ENCODE measurements at regions not wholly inside any gene's neighbourhood (a gene's known extent, or its start where the extent isn't known, plus 50 kb on each side); places are given as distances from the start of the nearest gene placed in this dataset.

DNA sequence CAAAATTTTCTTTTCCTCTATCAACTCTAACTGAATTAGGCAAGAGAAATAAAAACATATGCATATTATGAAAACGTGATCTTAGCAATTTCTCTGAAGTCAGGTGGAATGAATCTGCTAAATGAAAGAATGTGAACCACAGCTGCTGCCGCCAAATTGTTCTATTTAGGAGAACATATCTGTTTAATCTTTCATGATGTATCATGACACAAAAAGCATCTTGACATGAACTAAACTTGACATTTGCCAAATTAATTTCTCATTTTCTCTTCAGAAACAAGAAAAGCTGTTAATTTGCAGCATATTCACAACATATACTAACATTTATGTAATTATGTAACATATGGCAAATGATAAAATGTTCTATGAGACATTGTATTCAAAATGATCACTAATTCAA is 1237.9 kb downstream of the TECRL start:
- Histone ChIP-seq H3K4me3 (no peak overlapping the region), H3K9me3 (no peaks in the 10 kb centered on the region), H3K4me1 (no peaks in the 10 kb centered on the region), H3K27me3 (no peaks in the 10 kb centered on the region), H3K27ac (no peak overlapping the region), H3K36me3 (no peaks in the 10 kb centered on the region)
- TF ChIP-seq POLR2AphosphoS5 (IDR thresholded peaks at IDR 0.05; ENCODE audit: insufficient read depth in 1 of 2, low read depth in 1 of 2): no peak
- TF ChIP-seq, protein P1, sequence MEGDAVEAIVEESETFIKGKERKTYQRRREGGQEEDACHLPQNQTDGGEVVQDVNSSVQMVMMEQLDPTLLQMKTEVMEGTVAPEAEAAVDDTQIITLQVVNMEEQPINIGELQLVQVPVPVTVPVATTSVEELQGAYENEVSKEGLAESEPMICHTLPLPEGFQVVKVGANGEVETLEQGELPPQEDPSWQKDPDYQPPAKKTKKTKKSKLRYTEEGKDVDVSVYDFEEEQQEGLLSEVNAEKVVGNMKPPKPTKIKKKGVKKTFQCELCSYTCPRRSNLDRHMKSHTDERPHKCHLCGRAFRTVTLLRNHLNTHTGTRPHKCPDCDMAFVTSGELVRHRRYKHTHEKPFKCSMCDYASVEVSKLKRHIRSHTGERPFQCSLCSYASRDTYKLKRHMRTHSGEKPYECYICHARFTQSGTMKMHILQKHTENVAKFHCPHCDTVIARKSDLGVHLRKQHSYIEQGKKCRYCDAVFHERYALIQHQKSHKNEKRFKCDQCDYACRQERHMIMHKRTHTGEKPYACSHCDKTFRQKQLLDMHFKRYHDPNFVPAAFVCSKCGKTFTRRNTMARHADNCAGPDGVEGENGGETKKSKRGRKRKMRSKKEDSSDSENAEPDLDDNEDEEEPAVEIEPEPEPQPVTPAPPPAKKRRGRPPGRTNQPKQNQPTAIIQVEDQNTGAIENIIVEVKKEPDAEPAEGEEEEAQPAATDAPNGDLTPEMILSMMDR (IDR thresholded peaks at IDR 0.05): no peak
- no peak for TF ChIP-seq POLR2A (IDR thresholded peaks at IDR 0.05)
- no peak for DNase-seq (ENCODE audit: extremely low spot score in 2 of 2)
- intact Hi-C loops (cut with DNase I): no loop called here

DNA sequence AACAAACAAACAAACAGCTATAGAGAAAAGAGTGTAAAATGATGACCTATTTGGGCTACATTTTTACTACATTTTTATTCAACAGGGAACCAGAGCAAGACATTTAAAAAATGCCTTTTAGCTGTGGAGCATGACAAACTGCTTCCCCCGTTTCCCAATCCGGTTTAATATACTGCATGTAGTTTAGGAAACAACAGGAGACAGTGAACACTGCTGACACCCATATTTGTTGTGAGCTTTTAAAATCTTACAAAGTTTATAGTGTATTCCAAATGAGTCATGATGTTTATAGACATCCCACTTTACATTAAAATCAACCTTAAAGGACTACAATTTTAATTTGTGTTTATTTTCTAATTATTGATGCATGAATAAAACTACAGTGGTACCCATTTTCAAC is 1238.3 kb downstream of the TECRL start:
- Histone ChIP-seq H3K27ac (no peak overlapping the region), H3K27me3 (no peaks in the 10 kb centered on the region), H3K36me3 (no peaks in the 10 kb centered on the region), H3K4me3 (no peak overlapping the region), H3K9me3 (no peaks in the 10 kb centered on the region), H3K4me1 (no peaks in the 10 kb centered on the region)
- intact Hi-C loops (cut with DNase I): no loop called here
- no peak for DNase-seq (ENCODE audit: extremely low spot score in 2 of 2)
- TF ChIP-seq, protein P1 (IDR thresholded peaks at IDR 0.05): no peak
- TF ChIP-seq POLR2AphosphoS5 (IDR thresholded peaks at IDR 0.05; ENCODE audit: insufficient read depth in 1 of 2, low read depth in 1 of 2) (no peak), POLR2A (IDR thresholded peaks at IDR 0.05) (no peak)

DNA sequence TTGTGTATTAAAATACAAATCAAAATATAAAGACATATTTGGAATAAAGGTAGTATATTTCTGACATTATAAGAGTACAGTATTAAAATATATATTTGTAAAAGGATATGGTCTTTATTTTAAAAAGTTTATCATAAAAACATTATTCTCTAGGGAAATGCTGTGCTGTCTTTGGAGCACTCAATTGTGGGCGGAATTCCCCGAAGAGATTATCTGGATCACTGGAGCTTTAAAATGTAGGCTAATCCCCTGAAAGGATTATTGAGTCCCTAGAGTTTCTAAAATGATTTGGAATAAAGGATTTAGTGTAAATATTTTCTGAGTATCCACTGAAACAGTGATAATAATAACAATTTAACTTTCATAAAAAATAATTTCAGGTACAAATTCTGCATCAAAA is 1239.4 kb downstream of the TECRL start:
- Histone ChIP-seq H3K4me1 (no peaks in the 10 kb centered on the region), H3K36me3 (no peaks in the 10 kb centered on the region), H3K4me3 (no peak overlapping the region), H3K9me3 (no peaks in the 10 kb centered on the region), H3K27me3 (no peaks in the 10 kb centered on the region), H3K27ac (no peak overlapping the region)
- intact Hi-C loops (cut with DNase I): no loop called here
- no peak for TF ChIP-seq POLR2A (IDR thresholded peaks at IDR 0.05)
- TF ChIP-seq POLR2AphosphoS5 (IDR thresholded peaks at IDR 0.05; ENCODE audit: insufficient read depth in 1 of 2, low read depth in 1 of 2): no peak
- TF ChIP-seq, protein P1 (IDR thresholded peaks at IDR 0.05): no peak
- no peak for DNase-seq (ENCODE audit: extremely low spot score in 2 of 2)

DNA sequence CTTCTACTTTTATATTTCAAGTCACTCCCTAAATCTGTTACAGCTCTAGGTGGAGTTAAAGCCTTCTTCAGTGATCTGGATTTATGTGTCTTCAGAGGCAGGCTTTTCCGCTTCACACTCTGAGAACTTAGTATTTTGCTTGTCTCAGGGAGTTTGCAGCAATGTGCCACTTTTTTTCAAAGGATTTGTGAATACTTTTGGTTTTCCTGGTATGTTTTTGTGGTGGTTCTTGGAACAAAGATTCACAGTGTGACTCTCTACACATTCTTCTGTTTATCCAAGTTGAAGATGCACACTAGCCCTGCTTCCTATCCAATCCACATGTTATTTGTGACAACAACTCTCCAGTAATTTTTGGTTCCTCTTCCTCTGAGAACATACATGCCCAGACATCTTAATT is 1253.7 kb downstream of the TECRL start:
- DNase-seq (ENCODE audit: extremely low spot score in 2 of 2): no peak
- H3K27me3 ChIP-seq: no peaks in the 10 kb centered on the region
- no peaks in the 10 kb centered on the region for H3K36me3 ChIP-seq
- no peaks in the 10 kb centered on the region for H3K4me1 ChIP-seq
- TF ChIP-seq POLR2AphosphoS5 (IDR thresholded peaks at IDR 0.05; ENCODE audit: insufficient read depth in 1 of 2, low read depth in 1 of 2) (no peak), POLR2A (IDR thresholded peaks at IDR 0.05) (no peak)
- TF ChIP-seq, protein P1 (IDR thresholded peaks at IDR 0.05): no peak
- H3K27ac ChIP-seq: no peak overlapping the region
- no peak overlapping the region for H3K4me3 ChIP-seq
- no peaks in the 10 kb centered on the region for H3K9me3 ChIP-seq
- intact Hi-C loops (cut with DNase I): no loop called here

DNA sequence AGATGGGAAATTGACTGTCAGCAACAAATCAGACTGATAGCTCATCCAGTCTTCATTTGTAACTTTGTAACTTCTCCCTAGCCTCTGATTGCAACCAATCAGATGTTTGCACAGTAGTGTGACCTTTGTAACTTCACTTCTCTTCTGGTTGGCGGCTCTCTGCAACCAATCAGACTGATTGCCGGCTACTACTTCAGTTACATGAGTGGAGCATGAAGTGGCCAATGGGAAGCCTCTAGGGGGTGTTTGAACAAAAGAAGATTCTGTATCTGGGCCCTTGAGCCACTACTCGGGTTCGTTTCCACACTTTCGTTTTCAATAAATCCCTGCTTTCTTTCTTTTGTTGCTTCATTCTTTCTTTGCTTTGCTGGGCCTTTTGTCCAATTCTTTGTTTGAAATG is 1285.8 kb downstream of the TECRL start:
- Histone ChIP-seq H3K4me3 (no peak overlapping the region), H3K27me3 (no peaks in the 10 kb centered on the region), H3K36me3 (no peaks in the 10 kb centered on the region), H3K27ac (no peak overlapping the region), H3K4me1 (no peaks in the 10 kb centered on the region), H3K9me3 (no peaks in the 10 kb centered on the region)
- TF ChIP-seq POLR2AphosphoS5 (IDR thresholded peaks at IDR 0.05; ENCODE audit: insufficient read depth in 1 of 2, low read depth in 1 of 2) (no peak), POLR2A (IDR thresholded peaks at IDR 0.05) (no peak)
- TF ChIP-seq, protein P1 (IDR thresholded peaks at IDR 0.05): no peak
- intact Hi-C loops (cut with DNase I): no loop called here
- DNase-seq (ENCODE audit: extremely low spot score in 2 of 2): no peak
